ENCODE measurements at regions not wholly inside any gene's neighbourhood (a gene's known extent, or its start where the extent isn't known, plus 50 kb on each side); places are given as distances from the start of the nearest gene placed in this dataset.

DNA sequence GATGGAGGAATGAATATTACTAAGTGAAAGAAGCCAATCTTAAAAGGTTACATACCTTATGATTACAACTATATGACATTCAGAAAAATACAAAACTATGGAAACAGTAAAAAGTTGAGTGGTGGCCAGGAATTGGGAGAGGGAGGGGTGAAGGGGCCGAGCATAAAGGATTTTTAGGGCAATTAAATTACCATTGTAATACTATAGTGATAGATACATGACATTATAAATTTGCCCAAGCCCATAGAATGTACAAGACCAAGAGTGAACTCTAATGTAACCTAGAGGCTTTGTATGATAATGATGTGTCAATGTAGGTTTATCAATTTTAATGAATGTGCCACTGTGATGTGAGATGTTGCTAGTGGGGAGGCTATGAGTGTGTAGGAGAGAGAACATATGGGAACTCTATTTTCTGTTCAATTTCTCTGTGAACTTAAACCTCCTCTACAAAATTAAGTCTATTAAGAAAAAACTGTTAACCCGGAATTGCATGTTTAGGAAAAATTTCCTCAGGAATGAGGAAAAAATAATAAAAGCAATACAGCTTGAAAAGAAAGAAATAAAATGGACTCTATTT, 541.9 kb upstream of the UBE2E2 start:
- no peak overlapping the region for H2AFZ ChIP-seq (ENCODE audit: low read length)
- H3K4ac ChIP-seq (ENCODE audit: low read depth, low read length): no peak overlapping the region
- H3K23me2 ChIP-seq (ENCODE audit: insufficient read length, low read depth, low read length, poor library complexity, severe bottlenecking): no peaks in the 10 kb centered on the region
- WGBS (ENCODE audit: extremely low coverage, insufficient read length, low lambda C conversion rate): no CpG with 5 or more reads among the region's 2 CpGs
- H3K18ac ChIP-seq (ENCODE audit: insufficient read length, low read depth, low read length): no peak overlapping the region
- no peak overlapping the region for H3K23ac ChIP-seq (ENCODE audit: insufficient read length, low read depth, low read length)
- no peaks in the 10 kb centered on the region for H3K79me1 ChIP-seq (ENCODE audit: insufficient read depth, low read depth, low read length, poor library complexity, severe bottlenecking)
- Mint-ChIP-seq H3K4me3 (no peak overlapping the region), H3K27ac (no peak overlapping the region), H3K4me1 (no peaks in the 10 kb centered on the region), H3K36me3 (ENCODE audit: insufficient read depth in 1 of 3, low read depth in 3 of 3) (no peaks in the 10 kb centered on the region), H3K9me3 (no peaks in the 10 kb centered on the region), H3K27me3 (ENCODE audit: low read depth) (no peaks in the 10 kb centered on the region)
- H3K27me3 ChIP-seq (ENCODE audit: insufficient read depth, low read length): no peaks in the 10 kb centered on the region
- TF ChIP-seq, protein P1, sequence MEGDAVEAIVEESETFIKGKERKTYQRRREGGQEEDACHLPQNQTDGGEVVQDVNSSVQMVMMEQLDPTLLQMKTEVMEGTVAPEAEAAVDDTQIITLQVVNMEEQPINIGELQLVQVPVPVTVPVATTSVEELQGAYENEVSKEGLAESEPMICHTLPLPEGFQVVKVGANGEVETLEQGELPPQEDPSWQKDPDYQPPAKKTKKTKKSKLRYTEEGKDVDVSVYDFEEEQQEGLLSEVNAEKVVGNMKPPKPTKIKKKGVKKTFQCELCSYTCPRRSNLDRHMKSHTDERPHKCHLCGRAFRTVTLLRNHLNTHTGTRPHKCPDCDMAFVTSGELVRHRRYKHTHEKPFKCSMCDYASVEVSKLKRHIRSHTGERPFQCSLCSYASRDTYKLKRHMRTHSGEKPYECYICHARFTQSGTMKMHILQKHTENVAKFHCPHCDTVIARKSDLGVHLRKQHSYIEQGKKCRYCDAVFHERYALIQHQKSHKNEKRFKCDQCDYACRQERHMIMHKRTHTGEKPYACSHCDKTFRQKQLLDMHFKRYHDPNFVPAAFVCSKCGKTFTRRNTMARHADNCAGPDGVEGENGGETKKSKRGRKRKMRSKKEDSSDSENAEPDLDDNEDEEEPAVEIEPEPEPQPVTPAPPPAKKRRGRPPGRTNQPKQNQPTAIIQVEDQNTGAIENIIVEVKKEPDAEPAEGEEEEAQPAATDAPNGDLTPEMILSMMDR (conservative IDR thresholded peaks at IDR 0.05): no peak
- no peak overlapping the region for H2BK20ac ChIP-seq (ENCODE audit: low read depth, low read length, poor library complexity, severe bottlenecking)
- no peak overlapping the region for H3T11ph ChIP-seq (ENCODE audit: low read length)
- no peaks in the 10 kb centered on the region for H3K4me1 ChIP-seq (ENCODE audit: insufficient read depth, low read length)
- H4K91ac ChIP-seq (ENCODE audit: insufficient read length, low read depth, low read length): no peak overlapping the region
- no peaks in the 10 kb centered on the region for H4K20me1 ChIP-seq (ENCODE audit: control insufficient read depth, insufficient read depth, insufficient read length)
- H3K27ac ChIP-seq (ENCODE audit: insufficient read length, low read depth, low read length): no peak overlapping the region
- H2BK120ac ChIP-seq (ENCODE audit: low read depth, low read length, poor library complexity, severe bottlenecking): no peak overlapping the region
- H3K79me2 ChIP-seq (ENCODE audit: insufficient read depth, low read length): no peaks in the 10 kb centered on the region
- no peak overlapping the region for H3K56ac ChIP-seq (ENCODE audit: insufficient read length, low read depth, low read length)
- no peak overlapping the region for H2AK5ac ChIP-seq (ENCODE audit: insufficient read length, low read length)
- no peak overlapping the region for H4K5ac ChIP-seq (ENCODE audit: insufficient read length, low read depth, low read length)
- H2BK15ac ChIP-seq (ENCODE audit: low read depth, low read length): no peak overlapping the region
- H3K4me2 ChIP-seq (ENCODE audit: insufficient read depth, insufficient read length, low read length): no peak overlapping the region
- H2BK5ac ChIP-seq (ENCODE audit: insufficient read length, low read length): no peak overlapping the region
- no peak overlapping the region for H3K14ac ChIP-seq (ENCODE audit: insufficient read depth, low read length)
- H3K9me3 ChIP-seq (ENCODE audit: control insufficient read depth, low read depth, low read length): no peaks in the 10 kb centered on the region
- no peak overlapping the region for H2BK12ac ChIP-seq (ENCODE audit: insufficient read length, low read depth, low read length)
- DNase-seq: no peak
- no peak overlapping the region for H4K8ac ChIP-seq (replicated peaks; ENCODE audit: insufficient read length, low read depth, low read length)
- H3K9ac ChIP-seq (ENCODE audit: extremely low read depth, insufficient read length, low read length): no peak overlapping the region
